IMR-90 (cell line): ENCODE measurements at regions not wholly inside any gene's neighbourhood (a gene's known extent, or its start where the extent isn't known, plus 50 kb on each side); places are given as distances from the start of the nearest gene placed in this dataset.

Experiments used
- ATAC-seq: fragments of 200-7000 bp; cut with Tn5 transposase; 2 replicates; pipeline ENCODE4 v1.9.1; 2020; ENCODE audit warnings: low read depth, mild to moderate bottlenecking, moderate library complexity
- BruUV-seq: library from RNA; stranded (reverse); fragments of 400-500 nt; replicated peaks from 2 replicates; lab custom pipeline; 2021; lab: Mats Ljungman, UMichigan
- CTCF ChIA-PET: fragments of 300-600 bp; formaldehyde crosslinking; extraction: SDS; loops from one replicate; lab custom pipeline; 2021; ENCODE audit warnings: antibody characterized with exemption; lab: Yijun Ruan, JAX
- POLR2A ChIA-PET: fragments of 300-600 bp; sonication (Branson Sonifier 250); formaldehyde crosslinking; loops from one replicate; lab custom pipeline; 2022; ENCODE audit warnings: antibody characterized with exemption; ENCODE audit not compliant: unreplicated experiment; lab: Charles Lee
- DNase-seq: peaks from one replicate; pipeline ENCODE4 v3.0.0; 2013
- H2AFZ ChIP-seq: replicated peaks from 2 replicates; pipeline ENCODE3; 2013; ENCODE audit warnings: low read length, mild to moderate bottlenecking; ENCODE audit not compliant: poor library complexity
- H2AK5ac ChIP-seq: 2 replicates; pipeline ENCODE4 v1.6.1; 2013; ENCODE audit warnings: low read depth, low read length, inconsistent platforms
- H2AK9ac ChIP-seq: replicated peaks from 2 replicates; pipeline ENCODE3; 2013; ENCODE audit warnings: mild to moderate bottlenecking, low read depth, low read length, moderate library complexity; ENCODE audit not compliant: poor library complexity
- H2BK120ac ChIP-seq: 2 replicates; pipeline ENCODE4 v1.6.1; 2013; ENCODE audit warnings: low read depth, low read length, inconsistent platforms
- H2BK15ac ChIP-seq: 3 replicates; pipeline ENCODE4 v1.6.1; 2013; ENCODE audit warnings: low read depth, low read length, inconsistent platforms
- H2BK20ac ChIP-seq: 2 replicates; pipeline ENCODE4 v1.6.1; 2013; ENCODE audit warnings: low read depth, mild to moderate bottlenecking, inconsistent platforms, low read length, moderate library complexity
- H2BK5ac ChIP-seq: 2 replicates; pipeline ENCODE4 v1.6.1; 2013; ENCODE audit warnings: mild to moderate bottlenecking, low read depth, low read length, inconsistent platforms; ENCODE audit not compliant: poor library complexity, severe bottlenecking
- H3K14ac ChIP-seq: replicated peaks from 2 replicates; pipeline ENCODE4 v1.6.1; 2013; ENCODE audit warnings: low read depth, low read length, inconsistent platforms
- H3K18ac ChIP-seq: 2 replicates; pipeline ENCODE4 v1.6.1; 2013; ENCODE audit warnings: low read depth, low read length, control low read depth
- H3K23ac ChIP-seq: 2 replicates; pipeline ENCODE4 v1.6.1; 2013; ENCODE audit warnings: low read depth, low read length, inconsistent platforms
- H3K27ac ChIP-seq: 2 replicates; pipeline ENCODE4 v1.5.1; 2013; ENCODE audit warnings: mild to moderate bottlenecking, control low read depth, low read length; ENCODE audit not compliant: insufficient read depth
- H3K27me3 ChIP-seq: 2 replicates; pipeline ENCODE4 v1.6.1; 2013; ENCODE audit warnings: low read length; ENCODE audit not compliant: control insufficient read depth, insufficient read depth
- H3K36me3 ChIP-seq: 2 replicates; pipeline ENCODE4 v1.6.1; 2013; ENCODE audit warnings: low read length, mixed read lengths; ENCODE audit not compliant: control insufficient read depth, insufficient read depth
- H3K4ac ChIP-seq: 2 replicates; pipeline ENCODE4 v1.6.1; 2013; ENCODE audit warnings: low read depth, low read length, inconsistent platforms
- H3K4me1 ChIP-seq: 2 replicates; pipeline ENCODE4 v1.6.1; 2013; ENCODE audit warnings: low read length, mixed read lengths; ENCODE audit not compliant: control insufficient read depth, insufficient read depth
- H3K4me2 ChIP-seq: 2 replicates; pipeline ENCODE4 v1.6.1; 2013; ENCODE audit warnings: low read depth, mild to moderate bottlenecking, control low read depth, low read length, moderate library complexity
- H3K4me3 ChIP-seq: 2 replicates; pipeline ENCODE4 v1.5.1; 2013; ENCODE audit warnings: low read depth, mild to moderate bottlenecking, control low read depth, low read length, moderate library complexity; ENCODE audit not compliant: insufficient read depth
- H3K56ac ChIP-seq: 2 replicates; pipeline ENCODE4 v1.6.1; 2013; ENCODE audit warnings: low read length, inconsistent platforms; ENCODE audit not compliant: insufficient read depth; ENCODE audit errors: extremely low read depth
- H3K79me1 ChIP-seq, 2 experiments: 2 replicates each; pipeline ENCODE4 v1.6.1; 2013; ENCODE audit warnings: low read length in 2 of 2, inconsistent platforms in 1 of 2, low read depth in 1 of 2
- H3K9ac ChIP-seq: 2 replicates; pipeline ENCODE4 v1.6.1; 2013; ENCODE audit warnings: low read depth, low read length, control low read depth
- H3K9me1 ChIP-seq: 2 replicates; pipeline ENCODE4 v1.6.1; 2013; ENCODE audit warnings: low read length, inconsistent platforms; ENCODE audit not compliant: insufficient read depth
- H3K9me3 ChIP-seq: 2 replicates; pipeline ENCODE4 v1.6.1; 2013; ENCODE audit warnings: low read length; ENCODE audit not compliant: control insufficient read depth, insufficient read depth
- H4K20me1 ChIP-seq: 2 replicates; pipeline ENCODE4 v1.6.1; 2013; ENCODE audit warnings: low read length, inconsistent platforms; ENCODE audit not compliant: insufficient read depth
- H4K5ac ChIP-seq: 2 replicates; pipeline ENCODE4 v1.6.1; 2013; ENCODE audit warnings: mild to moderate bottlenecking, low read depth, low read length, control low read depth
- H4K8ac ChIP-seq, 2 experiments: 2 replicates each; pipeline ENCODE4 v1.6.1; 2013; ENCODE audit warnings: low read depth in 2 of 2, low read length in 2 of 2, control low read depth in 1 of 2, inconsistent platforms in 1 of 2
- H4K91ac ChIP-seq: 2 replicates; pipeline ENCODE4 v1.6.1; 2013; ENCODE audit warnings: low read depth, low read length, inconsistent platforms; ENCODE audit not compliant: insufficient read depth
- BHLHE40 ChIP-seq: fragments of 150-350 bp; IDR thresholded peaks from 2 replicates; pipeline ENCODE4 v1.6.1; 2016; ENCODE audit warnings: mild to moderate bottlenecking, low read depth, low read length
- CEBPB ChIP-seq: IDR thresholded peaks from 2 replicates; pipeline ENCODE4 v1.6.1; 2012; ENCODE audit warnings: low read depth, low read length, improper control_type of control experiment
- CHD1 ChIP-seq: IDR thresholded peaks from 2 replicates; pipeline ENCODE4 v1.6.1; 2012; ENCODE audit warnings: low read depth, low read length, improper control_type of control experiment
- CTCF ChIP-seq: conservative IDR thresholded peaks from 2 replicates; pipeline ENCODE4 v1.5.1; 2012; ENCODE audit warnings: mild to moderate bottlenecking, low read depth, low read length, improper control_type of control experiment
- ELK1 ChIP-seq: fragments of 150-350 bp; IDR thresholded peaks from 2 replicates; pipeline ENCODE4 v1.6.1; 2016; ENCODE audit warnings: low read depth, mild to moderate bottlenecking, low read length, moderate library complexity, borderline replicate concordance
- FOS ChIP-seq: fragments of 150-350 bp; IDR thresholded peaks from 2 replicates; pipeline ENCODE4 v1.6.1; 2016; ENCODE audit warnings: low read depth, low read length
- MAFK ChIP-seq: IDR thresholded peaks from 2 replicates; pipeline ENCODE4 v1.6.1; 2012; ENCODE audit warnings: low read depth, low read length, improper control_type of control experiment
- MAZ ChIP-seq: IDR thresholded peaks from 2 replicates; pipeline ENCODE4 v1.6.1; 2012; ENCODE audit warnings: low read depth, mild to moderate bottlenecking, low read length, improper control_type of control experiment, moderate library complexity, borderline replicate concordance
- MXI1 ChIP-seq: IDR thresholded peaks from 2 replicates; pipeline ENCODE4 v1.6.1; 2012; ENCODE audit warnings: low read depth, mild to moderate bottlenecking, low read length, moderate library complexity, borderline replicate concordance
- NFE2L2 ChIP-seq: fragments of 150-350 bp; IDR thresholded peaks from 2 replicates; pipeline ENCODE4 v1.6.1; 2016; ENCODE audit warnings: low read depth, mild to moderate bottlenecking, low read length
- POLR2A ChIP-seq: IDR thresholded peaks from 2 replicates; pipeline ENCODE4 v1.6.1; 2012; ENCODE audit warnings: mild to moderate bottlenecking, low read depth, low read length
- RAD21 ChIP-seq: IDR thresholded peaks from 2 replicates; pipeline ENCODE4 v1.6.1; 2012; ENCODE audit warnings: low read length, improper control_type of control experiment
- RCOR1 ChIP-seq: IDR thresholded peaks from 2 replicates; pipeline ENCODE4 v1.6.1; 2012; ENCODE audit warnings: mild to moderate bottlenecking, low read length, improper control_type of control experiment; ENCODE audit not compliant: insufficient replicate concordance
- RFX5 ChIP-seq: IDR thresholded peaks from 2 replicates; pipeline ENCODE4 v1.8.0; 2012; ENCODE audit warnings: low read depth, mild to moderate bottlenecking, low read length, moderate library complexity
- SMC3 ChIP-seq: fragments of 150-350 bp; IDR thresholded peaks from 2 replicates; pipeline ENCODE4 v1.6.1; 2016; ENCODE audit warnings: low read depth, mild to moderate bottlenecking, antibody characterized with exemption, low read length, moderate library complexity
- USF2 ChIP-seq: fragments of 150-350 bp; IDR thresholded peaks from 2 replicates; pipeline ENCODE4 v1.6.1; 2017; ENCODE audit warnings: mild to moderate bottlenecking, antibody characterized with exemption, low read length, low read depth
- WGBS, 2 experiments: methylation state at CpG; one replicate each; pipeline versions ENCODE4 v1.1.5 to v1.1.7; 2013; ENCODE audit warnings: missing lambda C conversion rate in 2 of 2; ENCODE audit not compliant: insufficient read length in 1 of 2; ENCODE audit errors: extremely low coverage in 2 of 2; 5-methylcytosine and 5-hydroxymethylcytosine counted together
- dilution Hi-C: fragments of 300-500 bp; cut with HindIII; formaldehyde crosslinking; loops from one replicate; pipeline ENCODE4 v1.14.3; 2018; ENCODE audit warnings: low sequenced_read_pairs; ENCODE audit not compliant: unreplicated experiment
- in situ Hi-C: fragments of 300-500 bp; cut with MboI; formaldehyde crosslinking; loops from 3 replicates; pipeline ENCODE4 v1.14.3; 2019; ENCODE audit warnings: low sequenced_read_pairs, inconsistent platforms, mixed read lengths
- intact Hi-C: fragments of 100-400 bp; cut with micrococcal nuclease; formaldehyde crosslinking; loops from 2 replicates; pipeline ENCODE4 v1.10.0; 2022

GRCh38 chr4:43968011-43968410 is 480.6 kb downstream of the KCTD8 start:
- ChIA-PET POLR2A (no interaction called here), CTCF (no interaction called here)
- TF ChIP-seq CEBPB (no peak), RFX5 (no peak), CTCF (no peak), FOS (no peak), POLR2A (no peak), MAZ (no peak), USF2 (no peak), MXI1 (no peak), RCOR1 (no peak), BHLHE40 (no peak), RAD21 (no peak), MAFK (no peak), ELK1 (no peak), NFE2L2 (no peak), CHD1 (no peak), SMC3 (no peak)
- no peak overlapping the region for H3K56ac ChIP-seq
- H3K4ac ChIP-seq, result no peak overlapping the region
- no peak overlapping the region for H3K9ac ChIP-seq
- H2BK120ac ChIP-seq, result no peak overlapping the region
- no peak overlapping the region for H2BK15ac ChIP-seq
- H3K27ac ChIP-seq, result no peak overlapping the region
- no peak overlapping the region for H3K4me3 ChIP-seq
- H3K9me3 ChIP-seq, result peaks cover 2% of the 10 kb centered on the region; the same call in 1 of the 2 replicates
- H3K79me1 ChIP-seq, result no peaks in the 10 kb centered on the region
- no peaks in the 10 kb centered on the region for H3K27me3 ChIP-seq
- WGBS, 2 experiments, result no CpG with 5 or more reads among the region's 9 CpGs
- H4K5ac ChIP-seq, result no peak overlapping the region
- H2AK5ac ChIP-seq, result no peak overlapping the region
- in situ Hi-C loops (no loop called here), intact Hi-C loops (no loop called here), dilution Hi-C loops (no loop called here)
- no peaks in the 10 kb centered on the region for H4K20me1 ChIP-seq
- H2BK20ac ChIP-seq, result no peak overlapping the region
- no peak overlapping the region for H4K91ac ChIP-seq
- no peak overlapping the region for H2AFZ ChIP-seq
- no TSS peak for BruUV-seq
- H2BK5ac ChIP-seq, result no peak overlapping the region
- H3K4me2 ChIP-seq, result no peak overlapping the region
- H3K14ac ChIP-seq, result no peak overlapping the region
- ATAC-seq (no peak), DNase-seq (no peak)
- no peaks in the 10 kb centered on the region for H3K9me1 ChIP-seq
- H3K23ac ChIP-seq, result no peak overlapping the region
- H3K18ac ChIP-seq, result no peak overlapping the region
- H3K36me3 ChIP-seq, result no peaks in the 10 kb centered on the region
- H4K8ac ChIP-seq, result no peak overlapping the region
- no peaks in the 10 kb centered on the region for H3K4me1 ChIP-seq
- H2AK9ac ChIP-seq, result no peak overlapping the region
